GM12874 (cell line): ENCODE measurements at regions not wholly inside any gene's neighbourhood (a gene's known extent, or its start where the extent isn't known, plus 50 kb on each side); places are given as distances from the start of the nearest gene placed in this dataset.

Experiments
- CTCF ChIP-seq: IDR thresholded peaks from 2 replicates; pipeline ENCODE4 v1.5.1; 2011; ENCODE audit warnings: low read depth, mild to moderate bottlenecking, control low read depth, low read length, moderate library complexity; ENCODE audit not compliant: insufficient read depth

- no peak for TF ChIP-seq CTCF
Observed at GRCh38 chr22:47443836-47444745, 681.6 kb downstream of the TBC1D22A start.

GRCh38 chr22:47442821-47443220 is 680.4 kb downstream of the TBC1D22A start:
- no peak for TF ChIP-seq CTCF

- TF ChIP-seq CTCF = no peak
Observed at GRCh38 chr22:47439643-47440265, 677.3 kb downstream of the TBC1D22A start.

- no peak for TF ChIP-seq CTCF
Observed at GRCh38 chr22:47437636-47438035, 675.2 kb downstream of the TBC1D22A start.

GRCh38 chr22:47437110-47437509 is 674.7 kb downstream of the TBC1D22A start:
- no peak for TF ChIP-seq CTCF

GRCh38 chr22:47435826-47436225 is 673.4 kb downstream of the TBC1D22A start:
- TF ChIP-seq CTCF = no peak

GRCh38 chr22:47435204-47435487 is 672.7 kb downstream of the TBC1D22A start:
- TF ChIP-seq CTCF = no peak
